Sigmoid colon (tissue), 6 donors: ENCODE measurements at regions not wholly inside any gene's neighbourhood (a gene's known extent, or its start where the extent isn't known, plus 50 kb on each side); places are given as distances from the start of the nearest gene placed in this dataset.

Experiments used
- DNase-seq: peaks from one replicate; pipeline ENCODE4 v3.0.0-alpha.2; 2019
- H3K27ac ChIP-seq, 4 donors: fragments of 200-600 bp; sonication (generic); one replicate each; pipeline ENCODE4 v1.5.1; 2016 to 2019; ENCODE audit warnings: mild to moderate bottlenecking in 1 of 4
- H3K27me3 ChIP-seq, 3 donors: fragments of 200-600 bp; sonication (generic); one replicate each; pipeline ENCODE4 v1.5.1; 2019; ENCODE audit warnings: mild to moderate bottlenecking in 1 of 3
- H3K36me3 ChIP-seq, 4 donors: fragments of 200-600 bp; sonication (generic); one replicate each; pipeline ENCODE4 v1.5.1; 2016 to 2019
- H3K4me1 ChIP-seq, 4 donors: fragments of 200-600 bp; sonication (generic); one replicate each; pipeline ENCODE4 v1.5.1; 2017 to 2019
- H3K4me3 ChIP-seq, 4 donors: fragments of 200-600 bp; sonication (generic); one replicate each; pipeline ENCODE4 v1.5.1; 2017 to 2019; ENCODE audit warnings: mild to moderate bottlenecking in 2 of 4, moderate library complexity in 1 of 4
- H3K9me3 ChIP-seq, 4 donors: fragments of 200-600 bp in 3 of 4; sonication (generic) in 3 of 4; one replicate each; pipeline versions ENCODE4 v1.5.1 to v1.6.1; 2013 to 2019
- CTCF ChIP-seq, 4 experiments: fragments of 450-650 bp in 3 of 4; fragments of 200-600 bp in 1 of 4; IDR thresholded peaks; one replicate each; pipeline ENCODE4 v1.5.1; 2016 to 2019; ENCODE audit warnings: antibody characterized with exemption in 4 of 4, mild to moderate bottlenecking in 3 of 4, moderate library complexity in 2 of 4
- EP300 ChIP-seq, 4 donors: sonication (generic); formaldehyde crosslinking; IDR thresholded peaks; one replicate each; pipeline ENCODE4 v1.6.1; 2017; ENCODE audit warnings: antibody characterized with exemption in 4 of 4
- POLR2A ChIP-seq, 2 donors: fragments of 450-650 bp; IDR thresholded peaks; one replicate each; pipeline ENCODE4 v1.6.1; 2016; ENCODE audit warnings: antibody characterized with exemption in 2 of 2, mild to moderate bottlenecking in 2 of 2, moderate library complexity in 2 of 2
- POLR2AphosphoS5 ChIP-seq, 4 donors: sonication (generic); formaldehyde crosslinking; IDR thresholded peaks; one replicate each; pipeline ENCODE4 v1.6.1; 2017; ENCODE audit warnings: antibody characterized with exemption in 4 of 4
- WGBS, 2 donors: extraction: QIAGEN DNeasy Blood & Tissue Kit; methylation state at CpG; one replicate each; pipeline ENCODE4 v1.1.7; 2013; 5-methylcytosine and 5-hydroxymethylcytosine counted together
- intact Hi-C: fragments of 100-400 bp; cut with DNase I; formaldehyde crosslinking; loops from one replicate; pipeline ENCODE4 v1.15.1; 2023
- donor health status: healthy with polysubstance abuse.
- donor health status: healthy.

- WGBS, 2 donors: 57 to 60% methylated on average over 39 of the region's 39 CpGs
- no peak for DNase-seq
- Histone ChIP-seq H3K9me3 (no peaks in the 10 kb centered on the region), H3K4me1 (peaks cover 0 to 54% (median 50%) of the 10 kb centered on the region in 4 donors), H3K36me3 (no peaks in the 10 kb centered on the region), H3K27ac (peak overlapping the region; percentile 11 to 100 (median 99)), H3K4me3 (peak overlapping the region; percentile 23 to 96 (median 60)), H3K27me3 (peaks cover 33 to 63% (median 54%) of the 10 kb centered on the region in 3 donors)
- no peak for TF ChIP-seq EP300 (IDR thresholded peaks at IDR 0.05)
- no peak for TF ChIP-seq POLR2AphosphoS5 (IDR thresholded peaks at IDR 0.05)
- intact Hi-C loops: loop anchor here (5.0 to 10.0 kb wide), 4 partner anchors 399 to 1677 kb away; partner anchors contain the start of genes CDADC1 and DHRS12
Measured at GRCh38 chr13:50127726-50128291, 112.6 kb downstream of the KCNRG start.

GRCh38 chr13:50128428-50128931 is 113.2 kb downstream of the KCNRG start:
- no peaks in the 10 kb centered on the region for H3K36me3 ChIP-seq
- peaks cover 40 to 70% (median 61%) of the 10 kb centered on the region in 3 donors for H3K27me3 ChIP-seq
- H3K4me1 ChIP-seq: peaks cover 0 to 47% (median 43%) of the 10 kb centered on the region in 4 donors
- WGBS, 2 donors: 80 to 91% methylated on average over 18 of the region's 18 CpGs
- no peak overlapping the region for H3K4me3 ChIP-seq
- H3K27ac ChIP-seq: no peak overlapping the region
- intact Hi-C loops: loop anchor here (5.0 to 10.0 kb wide), 4 partner anchors 399 to 1676 kb away; partner anchors contain the start of genes CDADC1 and DHRS12
- H3K9me3 ChIP-seq: no peaks in the 10 kb centered on the region
- no peak for DNase-seq
- TF ChIP-seq EP300 (IDR thresholded peaks at IDR 0.05): no peak
- no peak for TF ChIP-seq CTCF (IDR thresholded peaks at IDR 0.05)
- TF ChIP-seq POLR2AphosphoS5 (IDR thresholded peaks at IDR 0.05): no peak
- TF ChIP-seq POLR2A (IDR thresholded peaks at IDR 0.05): no peak

- Histone ChIP-seq H3K27ac (peak overlapping the region in 1 of 4 donors; percentile 56), H3K9me3 (no peaks in the 10 kb centered on the region), H3K36me3 (no peaks in the 10 kb centered on the region), H3K4me3 (peak overlapping the region in 2 of 4 donors; percentile 43 to 45), H3K27me3 (peaks cover 41 to 77% (median 64%) of the 10 kb centered on the region in 3 donors), H3K4me1 (peaks cover 0 to 44% (median 43%) of the 10 kb centered on the region in 4 donors)
- 26 to 34% methylated on average over 30 of the region's 30 CpGs for WGBS, 2 donors
- TF ChIP-seq POLR2AphosphoS5 (IDR thresholded peaks at IDR 0.05): peak; percentile 1 to 54 (median 28)
- TF ChIP-seq CTCF (IDR thresholded peaks at IDR 0.05): no peak
- intact Hi-C loops: loop anchor here (5.0 to 10.0 kb wide), 4 partner anchors 398 to 1676 kb away; partner anchors contain the start of genes CDADC1 and DHRS12
- no peak for DNase-seq
Measured at GRCh38 chr13:50129081-50129705, 113.9 kb downstream of the KCNRG start.

- DNase-seq: no peak
- Histone ChIP-seq H3K36me3 (no peaks in the 10 kb centered on the region), H3K4me3 (peak overlapping the region; percentile 11 to 45 (median 36)), H3K27me3 (peaks cover 41 to 77% (median 64%) of the 10 kb centered on the region in 3 donors), H3K27ac (peak overlapping the region in 2 of 4 donors; percentile 44 to 56), H3K9me3 (no peaks in the 10 kb centered on the region), H3K4me1 (peaks cover 0 to 44% (median 43%) of the 10 kb centered on the region in 4 donors)
- TF ChIP-seq CTCF (IDR thresholded peaks at IDR 0.05): no peak
- TF ChIP-seq POLR2AphosphoS5 (IDR thresholded peaks at IDR 0.05): no peak
- TF ChIP-seq POLR2A (IDR thresholded peaks at IDR 0.05): no peak
- no peak for TF ChIP-seq EP300 (IDR thresholded peaks at IDR 0.05)
- intact Hi-C loops: loop anchor here (5.0 to 10.0 kb wide), 5 partner anchors 337 to 1675 kb away; partner anchors contain the start of genes CDADC1, DHRS12 and KPNA3
- 2 to 4% methylated on average over 22 of the region's 22 CpGs for WGBS, 2 donors
Measured at GRCh38 chr13:50129706-50130122, 114.5 kb downstream of the KCNRG start.
